NCI-H345 treated with DMSO at 0.1 percent for 48 hours (cell line): ENCODE measurements at regions not wholly inside any gene's neighbourhood (a gene's known extent, or its start where the extent isn't known, plus 50 kb on each side); places are given as distances from the start of the nearest gene placed in this dataset.

Source experiments
- DNase-seq: peaks from one replicate; lab custom pipeline; 2025; ENCODE audit not compliant: unreplicated experiment; lab: John Stamatoyannopoulos, UW

DNA sequence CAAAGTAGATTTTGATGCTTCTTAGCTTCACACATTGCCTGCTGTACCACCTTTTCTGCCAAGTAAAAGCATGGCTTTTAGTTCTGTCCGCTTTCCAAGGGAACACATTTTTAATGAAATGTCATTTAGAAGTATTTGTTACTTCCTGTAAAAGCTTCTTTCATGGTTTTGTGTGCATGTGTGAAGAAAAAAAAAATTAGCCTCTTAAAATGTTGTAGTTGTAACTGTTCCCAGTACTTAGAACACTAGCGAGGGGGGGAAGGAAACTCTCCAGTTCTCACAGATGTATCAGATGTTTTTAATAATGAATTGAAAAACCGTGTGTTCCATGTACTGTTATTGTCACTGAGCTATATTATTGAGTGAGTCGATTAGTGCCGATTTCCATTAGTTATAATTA is 568.3 kb upstream of the ADGRL2 start:
- DNase-seq, result no peak

GRCh38 chr1:81231729-81232038 is 569.0 kb upstream of the ADGRL2 start:
- DNase-seq, result no peak

GRCh38 chr1:81230983-81231728 is 569.6 kb upstream of the ADGRL2 start:
- DNase-seq, result no peak

DNA sequence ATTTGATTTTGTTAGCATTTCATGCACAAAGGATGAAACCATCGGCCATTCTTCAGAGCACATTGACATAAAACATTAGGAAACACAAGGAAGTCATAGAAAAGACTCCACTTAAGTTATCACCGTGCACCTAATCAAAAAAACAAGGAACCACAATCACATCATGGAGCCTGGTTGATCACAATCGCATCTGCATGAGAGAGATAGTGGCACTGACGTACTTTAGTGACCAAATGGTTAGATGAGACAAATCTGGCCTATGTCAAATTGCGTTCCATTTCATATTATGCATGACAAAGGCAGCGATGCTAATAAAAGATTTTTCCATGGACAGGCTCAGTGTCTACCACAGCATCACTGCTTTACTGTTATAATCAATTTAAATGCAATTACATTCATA is 571.8 kb upstream of the ADGRL2 start:
- DNase-seq, result no peak

GRCh38 chr1:81226603-81226928 is 574.2 kb upstream of the ADGRL2 start:
- no peak for DNase-seq

GRCh38 chr1:81225789-81226602 is 574.7 kb upstream of the ADGRL2 start:
- DNase-seq, result no peak

DNA sequence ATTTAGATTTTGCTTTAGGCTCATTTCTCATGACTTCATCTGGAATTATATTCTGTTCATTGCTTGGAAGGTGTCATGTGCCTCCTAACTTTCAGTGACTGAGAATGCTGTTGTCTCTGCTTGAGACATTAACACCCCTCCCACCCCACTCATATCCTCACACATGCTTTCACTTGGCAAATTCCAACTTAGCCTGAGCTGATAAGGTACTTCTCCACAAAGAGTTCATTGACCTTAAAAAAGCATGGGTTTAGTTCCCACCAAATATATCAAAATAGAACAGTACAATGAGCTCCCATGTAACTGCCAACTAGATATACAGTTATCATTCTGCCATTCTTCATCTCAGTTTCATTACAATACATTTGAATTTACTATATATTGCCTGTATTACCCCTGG is 576.5 kb upstream of the ADGRL2 start:
- DNase-seq, result no peak

GRCh38 chr1:81221564-81221963 is 579.2 kb upstream of the ADGRL2 start:
- no peak for DNase-seq

- DNase-seq, result no peak
Measured at GRCh38 chr1:81220614-81221071, 580.1 kb upstream of the ADGRL2 start.

GRCh38 chr1:81217058-81217457 is 583.7 kb upstream of the ADGRL2 start:
- no peak for DNase-seq

DNA sequence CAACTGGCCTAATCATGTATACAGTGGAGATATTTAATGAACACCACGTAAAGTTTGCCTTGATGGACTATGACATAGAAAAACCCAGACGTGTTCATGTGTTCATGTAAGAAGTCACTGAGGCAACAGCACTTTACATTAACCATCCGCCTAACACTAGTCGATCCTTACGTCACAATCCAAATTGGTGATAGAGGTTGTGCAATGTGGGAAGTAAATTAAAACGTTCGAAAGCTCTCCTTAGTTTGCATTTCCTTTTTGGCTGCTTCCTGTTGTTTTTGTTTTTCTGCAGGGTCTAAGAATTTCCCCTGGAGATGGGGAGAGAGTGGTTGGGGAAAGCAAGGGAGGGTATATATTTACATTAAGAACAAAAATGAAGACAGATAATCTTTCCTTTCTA is 587.5 kb upstream of the ADGRL2 start:
- DNase-seq, result no peak

- DNase-seq, result no peak
Measured at GRCh38 chr1:81209461-81209860, 591.3 kb upstream of the ADGRL2 start.

DNA sequence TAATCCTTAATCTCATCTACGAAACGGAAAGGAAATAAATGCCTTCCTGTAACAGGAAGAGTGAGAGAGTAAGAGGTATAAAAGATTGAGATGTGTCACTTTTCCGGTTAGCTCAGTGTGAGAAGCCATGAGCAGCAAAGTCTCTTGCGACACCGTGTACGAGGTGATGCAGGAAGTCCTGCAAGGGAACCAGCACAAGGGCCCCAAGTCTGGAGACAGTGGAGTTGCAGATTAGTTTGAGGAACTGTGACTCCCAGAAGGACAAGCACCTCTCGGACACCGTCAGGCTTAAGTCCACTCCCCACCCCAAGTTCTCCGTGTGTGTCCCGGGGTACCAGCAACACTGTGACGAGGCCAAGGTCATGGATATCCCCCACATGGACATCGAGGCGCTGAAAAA is 592.3 kb upstream of the ADGRL2 start:
- DNase-seq, result no peak

DNA sequence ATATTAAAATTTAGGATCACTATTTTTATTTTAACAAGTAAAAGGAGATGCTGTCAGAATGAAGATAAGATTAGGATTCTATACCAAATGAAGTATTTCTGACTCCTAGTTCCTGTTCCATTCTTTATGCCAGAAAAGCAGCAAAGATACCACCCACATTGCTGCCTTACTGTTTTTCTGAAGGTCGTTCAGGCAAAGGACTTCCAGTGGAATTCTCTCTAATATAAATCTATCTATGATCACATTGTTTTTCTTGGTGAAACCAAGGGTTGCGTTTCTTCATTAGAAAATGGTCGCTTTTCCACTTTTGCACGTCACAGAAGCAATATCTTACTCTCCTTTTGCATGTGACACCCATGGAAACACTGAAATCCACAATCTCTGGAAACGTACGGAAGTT is 594.8 kb upstream of the ADGRL2 start:
- no peak for DNase-seq

- no peak for DNase-seq
Measured at GRCh38 chr1:81201779-81202178, 599.0 kb upstream of the ADGRL2 start.

DNA sequence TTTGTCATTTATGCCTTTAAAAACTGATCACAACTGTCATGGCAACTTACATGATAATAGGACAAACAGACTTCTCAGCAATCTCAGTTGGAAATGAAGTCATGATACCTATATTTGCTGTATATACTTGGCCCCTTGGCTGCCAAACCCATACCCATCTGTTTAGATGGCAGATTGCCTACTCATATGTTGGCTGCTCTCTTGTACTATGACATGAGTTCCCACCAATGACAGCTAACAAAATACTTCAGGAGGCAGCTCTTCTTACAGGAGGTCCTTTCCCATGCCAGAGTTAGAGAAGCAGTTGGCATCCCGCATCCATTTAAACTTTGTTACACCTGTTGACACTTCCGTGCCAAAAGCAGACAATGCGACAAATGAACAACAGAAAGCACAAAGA is 603.1 kb upstream of the ADGRL2 start:
- DNase-seq, result no peak

DNA sequence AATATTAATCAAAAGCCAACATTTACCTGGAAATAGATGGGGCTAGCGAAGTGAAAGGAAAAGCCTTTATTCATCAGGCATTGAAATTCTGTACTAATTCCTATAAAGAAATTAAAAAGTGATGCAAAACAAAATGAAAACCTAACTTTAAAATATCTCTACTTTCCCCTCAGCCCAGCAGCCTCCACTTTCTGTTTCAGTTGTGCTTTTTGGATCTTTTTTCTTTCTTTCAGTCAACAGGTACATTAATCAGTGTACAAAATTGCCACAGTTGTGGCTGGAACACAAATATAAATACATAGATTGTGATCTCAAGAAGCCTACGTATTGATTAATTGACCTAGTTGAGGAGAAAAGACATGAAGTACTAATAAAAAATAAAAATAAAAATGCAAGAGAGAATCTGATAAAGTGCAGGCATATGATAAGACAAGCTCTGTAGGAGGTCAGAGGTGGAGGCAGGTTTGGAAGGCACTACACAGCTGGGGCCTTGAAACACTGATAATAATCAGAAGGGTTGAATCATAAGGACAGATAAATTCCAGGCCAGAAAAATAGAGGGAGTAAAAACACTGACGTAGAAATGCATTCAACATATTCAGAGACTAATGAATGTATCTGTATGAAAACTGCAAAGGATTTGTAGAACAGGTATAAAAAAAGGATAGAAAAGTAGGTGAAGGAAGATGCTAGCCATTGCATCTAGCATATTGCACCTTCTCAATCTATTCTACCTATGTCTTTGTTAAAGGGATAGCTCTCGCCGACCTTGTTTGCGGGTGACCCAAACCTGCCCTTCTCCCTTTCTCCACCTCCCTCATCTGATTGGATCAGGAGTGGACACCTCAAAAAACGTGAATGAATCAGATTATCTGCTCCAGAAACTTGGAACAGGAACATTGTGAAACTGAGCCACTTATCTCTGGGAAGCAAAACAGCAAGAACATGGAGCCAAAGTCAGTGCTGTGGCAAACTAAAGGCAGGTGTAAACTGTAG is 607.8 kb upstream of the ADGRL2 start:
- DNase-seq, result no peak

- DNase-seq, result no peak
Measured at GRCh38 chr1:81190003-81190402, 610.7 kb upstream of the ADGRL2 start.

- no peak for DNase-seq
Measured at GRCh38 chr1:81187635-81188034, 613.1 kb upstream of the ADGRL2 start.

DNA sequence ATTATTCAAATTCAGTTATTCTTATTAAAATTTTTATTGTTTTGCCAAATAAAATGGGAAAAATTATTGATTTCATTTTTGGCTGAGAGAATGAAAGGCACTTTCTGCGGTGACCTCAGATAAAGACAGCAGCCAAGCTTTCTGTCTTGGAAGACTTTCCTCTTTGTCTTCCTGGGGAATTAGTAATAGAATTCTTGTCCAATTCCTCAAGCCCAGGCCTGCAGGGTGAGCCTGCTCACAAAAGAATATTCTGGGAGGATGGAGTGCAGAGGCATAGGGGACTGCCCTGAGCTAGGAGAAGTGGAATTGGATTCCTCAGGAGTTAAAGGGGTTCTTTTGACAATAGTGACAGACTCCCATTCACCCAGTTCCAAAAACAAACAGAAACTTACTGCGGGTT is 614.5 kb upstream of the ADGRL2 start:
- DNase-seq, result no peak

GRCh38 chr1:81183553-81183952 is 617.2 kb upstream of the ADGRL2 start:
- no peak for DNase-seq

DNA sequence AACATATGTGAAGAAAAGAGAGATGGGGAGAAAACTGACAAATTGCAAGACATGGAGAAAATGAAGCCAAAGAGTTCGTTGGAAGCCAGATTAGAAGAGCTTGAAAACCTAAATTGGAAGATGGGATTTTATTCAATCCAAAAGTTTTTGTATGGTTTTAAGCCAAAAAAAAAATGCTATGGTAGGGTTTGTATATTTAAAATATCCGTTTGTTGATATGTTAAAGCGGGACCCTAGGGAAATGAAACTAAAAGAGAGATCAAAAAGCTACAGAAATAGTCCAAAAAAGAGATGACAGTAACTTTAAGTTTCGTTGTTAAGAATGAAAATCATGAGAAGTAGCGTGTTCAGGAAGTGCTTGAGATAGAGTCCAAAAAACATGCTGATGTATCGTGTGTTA is 617.7 kb upstream of the ADGRL2 start:
- DNase-seq, result no peak
